ENCODE measurements at regions not wholly inside any gene's neighbourhood (a gene's known extent, or its start where the extent isn't known, plus 50 kb on each side); places are given as distances from the start of the nearest gene placed in this dataset.

DNA sequence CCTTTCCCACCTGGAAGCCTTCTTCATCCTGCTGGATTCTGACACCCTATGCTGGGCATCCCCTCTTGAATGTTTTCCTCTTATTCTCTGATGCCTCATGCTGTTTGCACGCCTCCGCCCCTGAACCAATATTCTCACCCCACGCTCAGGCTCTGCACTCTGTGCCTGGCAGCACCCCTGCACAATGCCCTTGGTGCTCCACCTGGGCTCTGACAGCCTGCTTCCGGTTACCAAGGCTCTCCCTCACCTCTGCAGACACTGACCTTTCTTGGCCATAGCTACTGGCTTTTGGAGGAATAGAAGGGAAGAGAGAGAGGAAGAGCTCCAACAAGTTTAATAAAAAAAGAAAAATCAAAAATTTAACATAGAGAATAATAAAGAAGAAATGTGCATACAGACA, 108.7 kb upstream of the SHB start:
- DNase-seq (ENCODE audit: low spot score): no peak
- 90% methylated on average over 4 of the region's 4 CpGs for WGBS

DNA sequence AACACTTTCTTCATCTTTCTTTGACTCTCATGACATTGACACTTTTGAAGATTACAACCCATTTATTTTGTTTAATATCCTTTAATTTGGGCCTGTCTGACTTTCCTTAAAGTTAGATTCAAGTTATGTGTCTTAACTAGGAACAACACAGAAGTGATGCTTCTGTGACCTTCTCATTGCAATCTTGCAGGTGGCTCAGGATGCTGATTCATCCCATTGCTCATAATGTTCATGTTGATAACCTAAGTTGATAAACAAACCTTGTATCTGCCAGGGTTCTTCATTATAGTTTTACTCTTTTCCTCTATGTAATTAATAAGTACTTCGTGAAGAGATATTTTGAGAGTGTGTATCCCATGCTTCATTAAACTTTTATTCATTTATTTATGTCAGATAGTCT, 107.2 kb upstream of the SHB start:
- Histone ChIP-seq H3K4me3 (ENCODE audit: low read depth in 1 of 3, low read length in 3 of 3) (no peak overlapping the region), H3K36me3 (ENCODE audit: control insufficient read depth in 4 of 4, insufficient read depth in 3 of 4, low read depth in 1 of 4, low read length in 3 of 4) (no peaks in the 10 kb centered on the region), H3K9ac (ENCODE audit: low read depth in 1 of 2, low read length in 2 of 2) (no peak overlapping the region), H3K27ac (ENCODE audit: low read depth in 1 of 2, low read length in 2 of 2) (no peak overlapping the region), H3K27me3 (ENCODE audit: control insufficient read depth in 4 of 4, insufficient read depth in 4 of 4, low read length in 3 of 4) (no peaks in the 10 kb centered on the region), H3K4me1 (ENCODE audit: control insufficient read depth in 4 of 4, insufficient read depth in 4 of 4, low read length in 3 of 4) (no peaks in the 10 kb centered on the region), H3K9me3 (ENCODE audit: control insufficient read depth in 4 of 4, low read length in 3 of 4) (peaks cover 0 to 3% (median 2%) of the 10 kb centered on the region in 4 donors)
- WGBS: 92% methylated on average over 1 of the region's 1 CpG
- no peak for DNase-seq (ENCODE audit: low spot score)
- TF ChIP-seq HNF4G (IDR thresholded peaks at IDR 0.05) (no peak), YY1 (IDR thresholded peaks at IDR 0.05) (no peak), HNF4A (conservative IDR thresholded peaks at IDR 0.05) (no peak), FOXA2 (IDR thresholded peaks at IDR 0.05) (no peak), TAF1 (conservative IDR thresholded peaks at IDR 0.05) (no peak), SP1 (IDR thresholded peaks at IDR 0.05) (no peak), RXRA (IDR thresholded peaks at IDR 0.05) (no peak), NR2F2 (IDR thresholded peaks at IDR 0.05) (no peak), JUND (IDR thresholded peaks at IDR 0.05) (no peak), GABPA (IDR thresholded peaks at IDR 0.05 in 1 of 2, conservative IDR thresholded peaks at IDR 0.05 in 1 of 2) (no peak), FOXA1 (IDR thresholded peaks at IDR 0.05) (no peak)
- TF ChIP-seq, protein P1, sequence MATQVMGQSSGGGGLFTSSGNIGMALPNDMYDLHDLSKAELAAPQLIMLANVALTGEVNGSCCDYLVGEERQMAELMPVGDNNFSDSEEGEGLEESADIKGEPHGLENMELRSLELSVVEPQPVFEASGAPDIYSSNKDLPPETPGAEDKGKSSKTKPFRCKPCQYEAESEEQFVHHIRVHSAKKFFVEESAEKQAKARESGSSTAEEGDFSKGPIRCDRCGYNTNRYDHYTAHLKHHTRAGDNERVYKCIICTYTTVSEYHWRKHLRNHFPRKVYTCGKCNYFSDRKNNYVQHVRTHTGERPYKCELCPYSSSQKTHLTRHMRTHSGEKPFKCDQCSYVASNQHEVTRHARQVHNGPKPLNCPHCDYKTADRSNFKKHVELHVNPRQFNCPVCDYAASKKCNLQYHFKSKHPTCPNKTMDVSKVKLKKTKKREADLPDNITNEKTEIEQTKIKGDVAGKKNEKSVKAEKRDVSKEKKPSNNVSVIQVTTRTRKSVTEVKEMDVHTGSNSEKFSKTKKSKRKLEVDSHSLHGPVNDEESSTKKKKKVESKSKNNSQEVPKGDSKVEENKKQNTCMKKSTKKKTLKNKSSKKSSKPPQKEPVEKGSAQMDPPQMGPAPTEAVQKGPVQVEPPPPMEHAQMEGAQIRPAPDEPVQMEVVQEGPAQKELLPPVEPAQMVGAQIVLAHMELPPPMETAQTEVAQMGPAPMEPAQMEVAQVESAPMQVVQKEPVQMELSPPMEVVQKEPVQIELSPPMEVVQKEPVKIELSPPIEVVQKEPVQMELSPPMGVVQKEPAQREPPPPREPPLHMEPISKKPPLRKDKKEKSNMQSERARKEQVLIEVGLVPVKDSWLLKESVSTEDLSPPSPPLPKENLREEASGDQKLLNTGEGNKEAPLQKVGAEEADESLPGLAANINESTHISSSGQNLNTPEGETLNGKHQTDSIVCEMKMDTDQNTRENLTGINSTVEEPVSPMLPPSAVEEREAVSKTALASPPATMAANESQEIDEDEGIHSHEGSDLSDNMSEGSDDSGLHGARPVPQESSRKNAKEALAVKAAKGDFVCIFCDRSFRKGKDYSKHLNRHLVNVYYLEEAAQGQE (IDR thresholded peaks at IDR 0.05): no peak
- TF ChIP-seq, protein P2, sequence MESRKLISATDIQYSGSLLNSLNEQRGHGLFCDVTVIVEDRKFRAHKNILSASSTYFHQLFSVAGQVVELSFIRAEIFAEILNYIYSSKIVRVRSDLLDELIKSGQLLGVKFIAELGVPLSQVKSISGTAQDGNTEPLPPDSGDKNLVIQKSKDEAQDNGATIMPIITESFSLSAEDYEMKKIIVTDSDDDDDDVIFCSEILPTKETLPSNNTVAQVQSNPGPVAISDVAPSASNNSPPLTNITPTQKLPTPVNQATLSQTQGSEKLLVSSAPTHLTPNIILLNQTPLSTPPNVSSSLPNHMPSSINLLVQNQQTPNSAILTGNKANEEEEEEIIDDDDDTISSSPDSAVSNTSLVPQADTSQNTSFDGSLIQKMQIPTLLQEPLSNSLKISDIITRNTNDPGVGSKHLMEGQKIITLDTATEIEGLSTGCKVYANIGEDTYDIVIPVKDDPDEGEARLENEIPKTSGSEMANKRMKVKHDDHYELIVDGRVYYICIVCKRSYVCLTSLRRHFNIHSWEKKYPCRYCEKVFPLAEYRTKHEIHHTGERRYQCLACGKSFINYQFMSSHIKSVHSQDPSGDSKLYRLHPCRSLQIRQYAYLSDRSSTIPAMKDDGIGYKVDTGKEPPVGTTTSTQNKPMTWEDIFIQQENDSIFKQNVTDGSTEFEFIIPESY (IDR thresholded peaks at IDR 0.05): no peak
- TF ChIP-seq, protein P3, sequence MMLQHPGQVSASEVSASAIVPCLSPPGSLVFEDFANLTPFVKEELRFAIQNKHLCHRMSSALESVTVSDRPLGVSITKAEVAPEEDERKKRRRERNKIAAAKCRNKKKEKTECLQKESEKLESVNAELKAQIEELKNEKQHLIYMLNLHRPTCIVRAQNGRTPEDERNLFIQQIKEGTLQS (IDR thresholded peaks at IDR 0.05): no peak
- TF ChIP-seq, protein P4, sequence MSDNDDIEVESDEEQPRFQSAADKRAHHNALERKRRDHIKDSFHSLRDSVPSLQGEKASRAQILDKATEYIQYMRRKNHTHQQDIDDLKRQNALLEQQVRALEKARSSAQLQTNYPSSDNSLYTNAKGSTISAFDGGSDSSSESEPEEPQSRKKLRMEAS (IDR thresholded peaks at IDR 0.05): no peak

More for the DNA sequence above, 108.7 kb upstream of the SHB start:
- Histone ChIP-seq H3K4me1 (ENCODE audit: control insufficient read depth in 4 of 4, insufficient read depth in 4 of 4, low read length in 3 of 4) (no peaks in the 10 kb centered on the region), H3K4me3 (ENCODE audit: low read depth in 1 of 3, low read length in 3 of 3) (no peak overlapping the region), H3K36me3 (ENCODE audit: control insufficient read depth in 4 of 4, insufficient read depth in 3 of 4, low read depth in 1 of 4, low read length in 3 of 4) (no peaks in the 10 kb centered on the region), H3K27ac (ENCODE audit: low read depth in 1 of 2, low read length in 2 of 2) (no peak overlapping the region), H3K9ac (ENCODE audit: low read depth in 1 of 2, low read length in 2 of 2) (no peak overlapping the region), H3K27me3 (ENCODE audit: control insufficient read depth in 4 of 4, insufficient read depth in 4 of 4, low read length in 3 of 4) (no peaks in the 10 kb centered on the region), H3K9me3 (ENCODE audit: control insufficient read depth in 4 of 4, low read length in 3 of 4) (no peaks in the 10 kb centered on the region)
- TF ChIP-seq, protein P3 (IDR thresholded peaks at IDR 0.05): no peak
- TF ChIP-seq, protein P5, sequence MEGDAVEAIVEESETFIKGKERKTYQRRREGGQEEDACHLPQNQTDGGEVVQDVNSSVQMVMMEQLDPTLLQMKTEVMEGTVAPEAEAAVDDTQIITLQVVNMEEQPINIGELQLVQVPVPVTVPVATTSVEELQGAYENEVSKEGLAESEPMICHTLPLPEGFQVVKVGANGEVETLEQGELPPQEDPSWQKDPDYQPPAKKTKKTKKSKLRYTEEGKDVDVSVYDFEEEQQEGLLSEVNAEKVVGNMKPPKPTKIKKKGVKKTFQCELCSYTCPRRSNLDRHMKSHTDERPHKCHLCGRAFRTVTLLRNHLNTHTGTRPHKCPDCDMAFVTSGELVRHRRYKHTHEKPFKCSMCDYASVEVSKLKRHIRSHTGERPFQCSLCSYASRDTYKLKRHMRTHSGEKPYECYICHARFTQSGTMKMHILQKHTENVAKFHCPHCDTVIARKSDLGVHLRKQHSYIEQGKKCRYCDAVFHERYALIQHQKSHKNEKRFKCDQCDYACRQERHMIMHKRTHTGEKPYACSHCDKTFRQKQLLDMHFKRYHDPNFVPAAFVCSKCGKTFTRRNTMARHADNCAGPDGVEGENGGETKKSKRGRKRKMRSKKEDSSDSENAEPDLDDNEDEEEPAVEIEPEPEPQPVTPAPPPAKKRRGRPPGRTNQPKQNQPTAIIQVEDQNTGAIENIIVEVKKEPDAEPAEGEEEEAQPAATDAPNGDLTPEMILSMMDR (IDR thresholded peaks at IDR 0.05; ENCODE audit: low read depth, low read length, missing input control): no peak
- TF ChIP-seq, protein P2 (IDR thresholded peaks at IDR 0.05): no peak
- TF ChIP-seq HNF4G (IDR thresholded peaks at IDR 0.05) (no peak), RAD21 (IDR thresholded peaks at IDR 0.05) (no peak), TAF1 (conservative IDR thresholded peaks at IDR 0.05) (no peak), EGR1 (IDR thresholded peaks at IDR 0.05; ENCODE audit: low read depth in 2 of 2) (no peak), HNF4A (conservative IDR thresholded peaks at IDR 0.05) (no peak), FOXA2 (IDR thresholded peaks at IDR 0.05) (no peak), NR2F2 (IDR thresholded peaks at IDR 0.05) (no peak), GABPA (IDR thresholded peaks at IDR 0.05 in 1 of 2, conservative IDR thresholded peaks at IDR 0.05 in 1 of 2) (no peak), FOXA1 (IDR thresholded peaks at IDR 0.05) (no peak)

Data from liver (tissue), 8 donors.